Thyroid gland (tissue), 4 donors: ENCODE measurements at regions not wholly inside any gene's neighbourhood (a gene's known extent, or its start where the extent isn't known, plus 50 kb on each side); places are given as distances from the start of the nearest gene placed in this dataset.

Source experiments
- DNase-seq, 2 donors: peaks; one replicate each; pipeline ENCODE4 v3.0.0-alpha.2; 2019
- H3K27ac ChIP-seq, 3 donors: fragments of 200-600 bp; sonication (generic); 1 replicate in 2 of 3; 2 replicates in 1 of 3; pipeline ENCODE4 v1.5.1; 2016 to 2019; ENCODE audit warnings: mild to moderate bottlenecking in 1 of 3, moderate library complexity in 1 of 3
- H3K27me3 ChIP-seq: fragments of 200-600 bp; sonication (generic); one replicate; pipeline ENCODE4 v1.5.1; 2019
- H3K36me3 ChIP-seq, 2 donors: fragments of 200-600 bp; sonication (generic); one replicate each; pipeline ENCODE4 v1.5.1; 2016 to 2019
- H3K4me1 ChIP-seq, 2 donors: fragments of 200-600 bp; sonication (generic); one replicate each; pipeline ENCODE4 v1.5.1; 2017 to 2019
- H3K4me3 ChIP-seq, 3 donors: fragments of 200-600 bp; sonication (generic); replicated peaks in 1 of 3; 1 replicate in 2 of 3; 2 replicates in 1 of 3; pipeline ENCODE4 v1.5.1; 2016; ENCODE audit warnings: mild to moderate bottlenecking in 1 of 3
- H3K9me3 ChIP-seq: fragments of 200-600 bp; sonication (generic); one replicate; pipeline ENCODE4 v1.5.1; 2017
- CTCF ChIP-seq, 6 experiments: fragments of 200-600 bp in 3 of 6; fragments of 450-650 bp in 3 of 6; sonication (generic) in 3 of 6; IDR thresholded peaks; one replicate each; pipeline ENCODE4 v1.5.1; 2016 to 2019; ENCODE audit warnings: antibody characterized with exemption in 6 of 6, mild to moderate bottlenecking in 2 of 6, inconsistent platforms in 1 of 6, moderate library complexity in 1 of 6
- POLR2A ChIP-seq, 2 donors: fragments of 450-650 bp; IDR thresholded peaks; one replicate each; pipeline ENCODE4 v1.6.1; 2017; ENCODE audit warnings: antibody characterized with exemption in 2 of 2, mild to moderate bottlenecking in 2 of 2, moderate library complexity in 1 of 2
- WGBS, 2 donors: methylation state at CpG; one replicate each; pipeline ENCODE4 v1.1.5; 2017; 5-methylcytosine and 5-hydroxymethylcytosine counted together
- intact Hi-C: fragments of 100-400 bp; cut with DNase I; formaldehyde crosslinking; loops from one replicate; pipeline ENCODE4 v1.15.1; 2023

DNA sequence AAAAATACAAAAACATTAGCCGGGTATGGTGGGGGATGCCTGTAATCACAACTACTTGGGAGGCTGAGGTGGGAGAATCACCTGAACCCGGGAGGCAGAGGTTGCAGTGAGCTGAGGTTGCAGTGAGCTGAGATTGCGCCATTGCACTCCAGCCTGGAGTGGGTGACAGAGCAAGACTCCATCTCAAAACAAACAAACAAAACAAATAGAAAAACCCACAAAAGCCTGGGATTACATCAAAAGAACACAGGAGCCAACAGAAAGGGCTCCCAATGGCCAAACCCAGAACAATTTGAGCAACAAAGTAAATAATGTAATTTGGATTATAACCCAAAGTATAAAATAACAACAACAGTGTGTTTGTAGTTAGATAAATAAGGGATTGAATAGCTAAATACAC, 159.8 kb downstream of the UXS1 start:
- no peak overlapping the region for H3K4me3 ChIP-seq
- H3K36me3 ChIP-seq = no peaks in the 10 kb centered on the region
- H3K27ac ChIP-seq = no peak overlapping the region
- 63 to 71% methylated on average over 3 of the region's 3 CpGs for WGBS, 2 donors
- no peaks in the 10 kb centered on the region for H3K27me3 ChIP-seq
- H3K4me1 ChIP-seq = peaks cover 8 to 19% of the 10 kb centered on the region in 2 donors
- DNase-seq = no peak
- H3K9me3 ChIP-seq = no peaks in the 10 kb centered on the region
- intact Hi-C loops = no loop called here
- no peak for TF ChIP-seq POLR2A (IDR thresholded peaks at IDR 0.05)
- TF ChIP-seq CTCF (IDR thresholded peaks at IDR 0.05) = no peak

- no peaks in the 10 kb centered on the region for H3K9me3 ChIP-seq
- WGBS, 2 donors = 84% methylated on average over 4 of the region's 4 CpGs
- peaks cover 8 to 19% of the 10 kb centered on the region in 2 donors for H3K4me1 ChIP-seq
- intact Hi-C loops = no loop called here
- DNase-seq = no peak
- H3K27ac ChIP-seq = no peak overlapping the region
- H3K27me3 ChIP-seq = no peaks in the 10 kb centered on the region
- H3K4me3 ChIP-seq = no peak overlapping the region
- TF ChIP-seq CTCF (IDR thresholded peaks at IDR 0.05) = no peak
- TF ChIP-seq POLR2A (IDR thresholded peaks at IDR 0.05) = no peak
- H3K36me3 ChIP-seq = no peaks in the 10 kb centered on the region
These were observed 161.4 kb downstream of the UXS1 start for GRCh38 chr2:106032676-106033075.

DNA sequence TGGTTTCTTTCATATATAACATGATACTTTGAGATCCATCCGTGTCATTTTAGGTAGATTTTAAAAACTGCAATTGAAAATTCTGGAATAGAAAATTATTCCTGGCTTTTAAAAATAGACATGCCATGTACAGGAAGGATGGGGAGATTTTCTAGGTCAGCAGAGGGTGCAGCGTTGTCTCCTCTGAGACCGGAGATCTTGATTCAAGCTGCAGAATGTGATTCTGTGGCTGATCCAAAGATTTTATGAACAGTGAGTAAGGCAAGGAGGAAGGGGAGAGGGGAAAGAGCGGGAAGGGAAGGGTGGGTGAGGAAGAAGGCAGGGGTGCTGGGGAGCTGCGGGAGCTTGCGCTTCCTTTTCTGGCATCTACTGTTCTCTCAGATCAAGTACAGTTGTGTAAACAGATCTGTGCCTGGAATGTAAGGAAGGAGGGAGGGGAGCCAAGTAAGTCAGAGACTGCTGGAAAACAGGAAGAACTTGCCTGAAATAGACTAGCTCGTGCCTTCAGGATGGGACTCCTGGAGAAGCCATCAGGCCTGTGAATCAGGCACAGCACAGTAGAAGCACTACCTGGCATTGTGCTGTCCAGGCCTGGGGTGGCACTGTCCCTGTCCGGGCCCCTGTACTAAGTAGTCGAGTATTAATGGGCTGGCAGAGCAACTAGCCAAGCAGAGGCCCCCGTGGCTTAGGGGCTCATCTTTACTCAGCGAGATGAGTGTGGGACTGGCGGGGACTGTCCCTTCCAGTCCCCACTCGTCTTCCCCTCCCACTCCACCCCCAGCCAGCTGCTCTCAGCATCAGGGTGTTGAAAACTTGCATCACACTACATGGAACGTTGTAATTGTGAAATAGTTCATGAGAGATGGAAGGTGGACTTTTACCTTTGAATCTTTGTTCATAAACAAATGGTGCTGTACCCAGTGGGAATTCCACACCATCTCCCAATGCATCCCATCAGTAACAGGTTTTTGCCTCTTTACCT, 163.5 kb downstream of the UXS1 start:
- H3K27me3 ChIP-seq = no peaks in the 10 kb centered on the region
- H3K9me3 ChIP-seq = no peaks in the 10 kb centered on the region
- no peak for TF ChIP-seq CTCF (IDR thresholded peaks at IDR 0.05)
- TF ChIP-seq POLR2A (IDR thresholded peaks at IDR 0.05) = no peak
- 30% methylated on average over 13 to 14 of the region's 14 CpGs for WGBS, 2 donors
- H3K4me1 ChIP-seq = peaks cover 8 to 19% of the 10 kb centered on the region in 2 donors
- no peak overlapping the region for H3K4me3 ChIP-seq
- peak; percentile 41 to 48 for DNase-seq
- peak overlapping the region; percentile 65 to 90 (median 78) for H3K27ac ChIP-seq
- H3K36me3 ChIP-seq = no peaks in the 10 kb centered on the region
- intact Hi-C loops = no loop called here

DNA sequence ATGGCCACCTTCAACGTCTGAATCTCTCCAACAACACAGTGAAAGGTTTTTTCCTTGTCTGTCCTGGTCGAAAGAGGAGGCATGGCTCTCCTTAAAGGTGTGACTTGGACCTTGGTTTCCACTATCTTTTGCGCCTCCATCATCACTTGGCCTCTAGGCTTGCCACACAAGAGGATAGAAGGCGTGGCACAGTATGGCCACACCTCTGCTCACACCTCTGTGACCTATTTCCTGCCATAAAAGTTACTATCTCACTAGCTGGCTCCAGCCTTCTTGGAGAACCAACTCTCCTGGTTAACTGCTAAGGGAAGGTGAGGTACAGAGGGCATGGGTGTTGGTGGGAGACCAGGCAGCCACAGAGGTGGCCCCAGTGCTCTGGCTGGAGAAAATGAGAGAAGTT, 165.9 kb downstream of the UXS1 start:
- Histone ChIP-seq H3K4me1 (peaks cover 8 to 19% of the 10 kb centered on the region in 2 donors), H3K4me3 (no peak overlapping the region), H3K36me3 (no peaks in the 10 kb centered on the region), H3K27ac (no peak overlapping the region), H3K9me3 (no peaks in the 10 kb centered on the region), H3K27me3 (no peaks in the 10 kb centered on the region)
- WGBS, 2 donors = 81 to 98% methylated on average over 4 of the region's 4 CpGs
- intact Hi-C loops = no loop called here
- DNase-seq = no peak
- TF ChIP-seq POLR2A (IDR thresholded peaks at IDR 0.05) (no peak), CTCF (IDR thresholded peaks at IDR 0.05) (no peak)
